Bronchial epithelial cell (primary cell): ENCODE measurements at regions not wholly inside any gene's neighbourhood (a gene's known extent, or its start where the extent isn't known, plus 50 kb on each side); places are given as distances from the start of the nearest gene placed in this dataset.

Source experiments
- DNase-seq: peaks from one replicate; pipeline ENCODE4 v3.0.0-alpha.2; 2010; ENCODE audit warnings: low read depth
- FAIRE-seq: peaks from 2 replicates; lab custom pipeline; 2011; peaks lifted over from hg19 to GRCh38; lab: Jason Lieb, UNC
- H3K27me3 ChIP-seq: 2 replicates; pipeline ENCODE4 v1.5.1; 2011; ENCODE audit warnings: low read length; ENCODE audit not compliant: control insufficient read depth, insufficient read depth
- H3K36me3 ChIP-seq: 2 replicates; pipeline ENCODE4 v1.5.1; 2011; ENCODE audit warnings: low read length; ENCODE audit not compliant: control insufficient read depth, insufficient read depth
- H3K4me3 ChIP-seq: 2 replicates; pipeline ENCODE4 v1.5.1; 2011; ENCODE audit warnings: mild to moderate bottlenecking, low read depth, low read length, control low read depth
- TF ChIP-seq, protein P1 (sequence below): IDR thresholded peaks from 2 replicates; pipeline ENCODE4 v1.5.1; 2011; ENCODE audit warnings: mild to moderate bottlenecking, moderate library complexity, low read length, control low read depth, inconsistent platforms; ENCODE audit not compliant: insufficient read depth, severe bottlenecking

- DNase-seq: no peak
- TF ChIP-seq, protein P1, sequence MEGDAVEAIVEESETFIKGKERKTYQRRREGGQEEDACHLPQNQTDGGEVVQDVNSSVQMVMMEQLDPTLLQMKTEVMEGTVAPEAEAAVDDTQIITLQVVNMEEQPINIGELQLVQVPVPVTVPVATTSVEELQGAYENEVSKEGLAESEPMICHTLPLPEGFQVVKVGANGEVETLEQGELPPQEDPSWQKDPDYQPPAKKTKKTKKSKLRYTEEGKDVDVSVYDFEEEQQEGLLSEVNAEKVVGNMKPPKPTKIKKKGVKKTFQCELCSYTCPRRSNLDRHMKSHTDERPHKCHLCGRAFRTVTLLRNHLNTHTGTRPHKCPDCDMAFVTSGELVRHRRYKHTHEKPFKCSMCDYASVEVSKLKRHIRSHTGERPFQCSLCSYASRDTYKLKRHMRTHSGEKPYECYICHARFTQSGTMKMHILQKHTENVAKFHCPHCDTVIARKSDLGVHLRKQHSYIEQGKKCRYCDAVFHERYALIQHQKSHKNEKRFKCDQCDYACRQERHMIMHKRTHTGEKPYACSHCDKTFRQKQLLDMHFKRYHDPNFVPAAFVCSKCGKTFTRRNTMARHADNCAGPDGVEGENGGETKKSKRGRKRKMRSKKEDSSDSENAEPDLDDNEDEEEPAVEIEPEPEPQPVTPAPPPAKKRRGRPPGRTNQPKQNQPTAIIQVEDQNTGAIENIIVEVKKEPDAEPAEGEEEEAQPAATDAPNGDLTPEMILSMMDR: no peak
- H3K36me3 ChIP-seq: no peaks in the 10 kb centered on the region
- H3K27me3 ChIP-seq: no peaks in the 10 kb centered on the region
- FAIRE-seq: no peak
- no peak overlapping the region for H3K4me3 ChIP-seq
Observed at GRCh38 chr7:32410545-32410944, 79.6 kb downstream of the LSM5 start.

GRCh38 chr7:32406386-32406785 is 83.8 kb downstream of the LSM5 start:
- Histone ChIP-seq H3K27me3 (no peaks in the 10 kb centered on the region), H3K4me3 (no peak overlapping the region), H3K36me3 (no peaks in the 10 kb centered on the region)
- DNase-seq (no peak), FAIRE-seq (no peak)
- TF ChIP-seq, protein P1: no peak

DNA sequence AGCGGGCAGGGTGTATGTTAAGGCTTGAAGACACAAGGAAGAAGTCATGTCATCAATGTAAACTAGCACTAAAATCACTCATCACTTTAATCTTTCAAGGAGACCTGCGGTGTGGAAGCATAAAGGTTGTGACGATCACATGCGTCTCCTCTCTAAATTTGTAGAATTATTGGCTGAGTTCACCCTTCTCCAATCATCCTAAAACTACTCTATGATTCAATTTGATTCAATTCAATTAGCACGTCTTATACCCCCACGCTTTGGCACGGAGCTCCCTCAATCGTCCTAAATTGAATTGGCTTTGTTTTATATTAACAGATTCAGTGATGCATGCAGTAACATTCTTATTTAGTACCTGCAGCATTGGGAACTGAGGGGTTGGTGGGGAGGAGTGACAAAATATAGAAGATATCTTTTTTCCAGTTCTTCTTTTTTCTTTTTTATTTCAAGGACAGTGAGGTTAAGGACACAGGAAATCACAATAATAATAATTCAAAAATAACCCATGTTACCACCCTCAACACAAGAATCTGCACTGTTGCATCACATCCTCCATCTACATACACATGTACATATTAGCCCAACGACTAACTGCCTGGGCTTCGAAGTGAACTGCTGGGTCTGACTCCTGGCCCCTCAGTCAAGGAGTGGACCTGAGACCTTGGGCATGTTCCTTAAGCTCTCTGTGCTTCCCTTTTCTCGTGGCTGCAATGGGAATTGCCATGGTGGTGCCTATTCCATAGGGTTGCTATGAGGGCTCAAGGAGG is 86.5 kb downstream of the LSM5 start:
- H3K4me3 ChIP-seq: no peak overlapping the region
- FAIRE-seq (no peak), DNase-seq (no peak)
- no peaks in the 10 kb centered on the region for H3K27me3 ChIP-seq
- no peaks in the 10 kb centered on the region for H3K36me3 ChIP-seq
- TF ChIP-seq, protein P1: no peak

DNA sequence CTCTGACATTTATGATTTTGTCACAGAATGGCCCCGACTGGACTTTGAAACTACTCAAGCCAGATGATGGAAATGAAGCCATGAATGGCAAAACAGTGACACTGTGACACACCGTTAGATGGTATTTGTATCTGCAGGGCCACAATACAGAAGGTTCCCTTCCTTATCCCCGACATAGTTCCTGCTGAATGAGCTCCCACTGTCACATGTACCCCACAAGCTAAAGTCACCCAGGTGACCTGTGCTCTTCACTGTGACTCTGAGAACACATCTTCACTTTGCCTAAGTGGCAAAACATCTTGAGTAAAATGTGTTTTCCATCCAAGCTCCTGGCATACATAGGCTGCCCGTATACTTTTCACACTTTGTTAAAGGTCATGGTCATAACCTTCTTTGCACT is 89.5 kb downstream of the LSM5 start:
- no peaks in the 10 kb centered on the region for H3K36me3 ChIP-seq
- no peak overlapping the region for H3K4me3 ChIP-seq
- no peaks in the 10 kb centered on the region for H3K27me3 ChIP-seq
- TF ChIP-seq, protein P1: no peak
- DNase-seq (no peak), FAIRE-seq (no peak)

DNA sequence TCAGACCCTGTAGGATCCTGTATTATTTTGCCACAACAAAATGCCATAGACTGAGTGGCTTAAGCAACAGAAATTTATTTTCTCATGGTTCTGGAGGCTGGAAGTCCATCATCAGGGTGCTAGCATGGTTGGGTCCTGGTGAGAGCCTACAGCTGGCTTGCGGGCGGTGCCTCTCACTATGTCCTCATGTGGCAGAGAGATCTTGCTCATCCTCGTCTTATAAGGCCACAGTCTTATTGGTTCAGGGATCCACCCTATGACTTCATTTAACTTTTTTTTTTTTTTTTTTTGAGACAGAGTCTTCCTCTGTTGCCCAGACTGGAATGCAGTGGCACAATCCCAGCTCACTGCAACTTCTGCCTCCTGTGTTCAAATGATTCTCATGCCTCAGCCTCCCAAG is 90.9 kb downstream of the LSM5 start:
- no peak for FAIRE-seq
- no peaks in the 10 kb centered on the region for H3K27me3 ChIP-seq
- DNase-seq: no peak

More for the DNA sequence above, 90.9 kb downstream of the LSM5 start:
- Histone ChIP-seq H3K4me3 (no peak overlapping the region), H3K36me3 (no peaks in the 10 kb centered on the region)
- TF ChIP-seq, protein P1: no peak
